Adrenal gland (tissue), 9 donors: ENCODE measurements at regions not wholly inside any gene's neighbourhood (a gene's known extent, or its start where the extent isn't known, plus 50 kb on each side); places are given as distances from the start of the nearest gene placed in this dataset.

Source experiments
- DNase-seq, 7 donors: peaks; one replicate each; pipeline ENCODE4 v3.0.0-alpha.2; 2019 to 2020
- H3K27ac ChIP-seq, 5 donors: fragments of 200-600 bp; sonication (generic) in 4 of 5; 1 replicate in 3 of 5; 2 replicates in 2 of 5; pipeline versions ENCODE4 v1.5.1 to v1.8.0; 2016 to 2020; ENCODE audit warnings: mild to moderate bottlenecking in 1 of 5
- H3K27me3 ChIP-seq: fragments of 200-600 bp; 2 replicates; pipeline ENCODE4 v1.8.0; 2021
- H3K36me3 ChIP-seq, 2 donors: fragments of 200-600 bp; replicated peaks in 1 of 2; 1 replicate in 1 of 2; 2 replicates in 1 of 2; pipeline versions ENCODE4 v1.5.1 to v1.8.0; 2018 to 2022
- H3K4me1 ChIP-seq, 2 donors: fragments of 200-600 bp; replicated peaks in 1 of 2; 1 replicate in 1 of 2; 2 replicates in 1 of 2; pipeline versions ENCODE4 v1.5.1 to v1.8.0; 2018 to 2021
- H3K4me3 ChIP-seq, 4 donors: fragments of 200-600 bp; sonication (generic) in 3 of 4; one replicate each; pipeline ENCODE4 v1.5.1; 2016 to 2018
- H3K9me3 ChIP-seq, 3 donors: fragments of 200-600 bp; sonication (generic) in 1 of 3; replicated peaks in 1 of 3; 1 replicate in 2 of 3; 2 replicates in 1 of 3; pipeline versions ENCODE4 v1.5.1 to v1.8.0; 2016 to 2021
- CTCF ChIP-seq, 6 experiments: fragments of 450-650 bp in 4 of 6; fragments of 200-600 bp in 2 of 6; sonication (generic) in 1 of 6; IDR thresholded peaks; 1 replicate in 5 of 6; 2 replicates in 1 of 6; pipeline versions ENCODE4 v1.5.1 to v1.8.0; 2016 to 2021; ENCODE audit warnings: antibody characterized with exemption in 6 of 6, mild to moderate bottlenecking in 2 of 6, moderate library complexity in 1 of 6
- POLR2A ChIP-seq, 2 donors: fragments of 450-650 bp; IDR thresholded peaks; one replicate each; pipeline ENCODE4 v1.6.1; 2017; ENCODE audit warnings: antibody characterized with exemption in 2 of 2, mild to moderate bottlenecking in 2 of 2, moderate library complexity in 1 of 2
- WGBS, 4 donors: extraction: QIAGEN DNeasy Blood & Tissue Kit in 2 of 4; methylation state at CpG; one replicate each; pipeline versions ENCODE4 v1.1.5 to v1.1.7; 2013 to 2017; 5-methylcytosine and 5-hydroxymethylcytosine counted together
- intact Hi-C, 2 donors: fragments of 100-400 bp; cut with DNase I; formaldehyde crosslinking; loops; one replicate each; pipeline versions ENCODE4 v1.14.1 to v1.15.0; 2022 to 2023
- donor health status: healthy with polysubstance abuse.
- donor health status: Bipolar disorder and iron deficiency.
- donor health status: DM: yes; HTN: yes; CAD: no.
- donor health status: DM: no; HTN: no; CAD: no.
- donor health status: DM: no; HTN: no; CAD: no.

- 92 to 96% (median 94%) methylated on average over 17 to 18 of the region's 18 CpGs for WGBS, 4 donors
- H3K36me3 ChIP-seq: no peaks in the 10 kb centered on the region
- DNase-seq: peak in 1 of 7 donors; percentile 41
- H3K4me3 ChIP-seq: no peak overlapping the region
- H3K27me3 ChIP-seq: no peaks in the 10 kb centered on the region
- intact Hi-C loops: no loop called here
- H3K27ac ChIP-seq: no peak overlapping the region
- TF ChIP-seq POLR2A (IDR thresholded peaks at IDR 0.05): no peak
- TF ChIP-seq CTCF (IDR thresholded peaks at IDR 0.05): no peak
- no peaks in the 10 kb centered on the region for H3K9me3 ChIP-seq
- H3K4me1 ChIP-seq: no peaks in the 10 kb centered on the region
These were observed 1229.5 kb upstream of the MAP3K7 start for GRCh38 chr6:91816335-91816734.

DNA sequence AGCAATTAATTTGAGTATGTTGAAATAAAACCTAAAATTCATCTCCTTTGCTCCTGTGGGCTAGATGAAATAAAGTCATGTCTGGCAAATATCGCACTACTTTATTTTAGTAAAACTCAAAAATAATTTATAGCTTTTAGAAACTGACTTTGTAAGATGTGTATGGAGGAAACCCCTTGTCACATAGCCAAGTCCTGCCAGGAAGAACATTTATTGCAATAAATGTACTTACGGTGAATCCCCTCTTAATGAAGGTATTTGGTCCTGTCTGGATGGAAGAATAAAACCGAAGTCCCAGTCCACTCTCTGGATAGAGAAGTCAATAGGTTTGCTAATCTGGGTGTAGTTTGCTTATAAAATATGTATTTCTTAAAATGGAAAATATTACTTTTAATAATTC, 1226.8 kb upstream of the MAP3K7 start:
- H3K27ac ChIP-seq: no peak overlapping the region
- no peaks in the 10 kb centered on the region for H3K36me3 ChIP-seq
- WGBS, 4 donors: 75 to 88% (median 77%) methylated on average over 3 of the region's 3 CpGs
- no peaks in the 10 kb centered on the region for H3K27me3 ChIP-seq
- H3K9me3 ChIP-seq: no peaks in the 10 kb centered on the region
- intact Hi-C loops: no loop called here
- H3K4me1 ChIP-seq: no peaks in the 10 kb centered on the region
- no peak overlapping the region for H3K4me3 ChIP-seq
- TF ChIP-seq CTCF (IDR thresholded peaks at IDR 0.05) (no peak), POLR2A (IDR thresholded peaks at IDR 0.05) (no peak)
- no peak for DNase-seq

DNA sequence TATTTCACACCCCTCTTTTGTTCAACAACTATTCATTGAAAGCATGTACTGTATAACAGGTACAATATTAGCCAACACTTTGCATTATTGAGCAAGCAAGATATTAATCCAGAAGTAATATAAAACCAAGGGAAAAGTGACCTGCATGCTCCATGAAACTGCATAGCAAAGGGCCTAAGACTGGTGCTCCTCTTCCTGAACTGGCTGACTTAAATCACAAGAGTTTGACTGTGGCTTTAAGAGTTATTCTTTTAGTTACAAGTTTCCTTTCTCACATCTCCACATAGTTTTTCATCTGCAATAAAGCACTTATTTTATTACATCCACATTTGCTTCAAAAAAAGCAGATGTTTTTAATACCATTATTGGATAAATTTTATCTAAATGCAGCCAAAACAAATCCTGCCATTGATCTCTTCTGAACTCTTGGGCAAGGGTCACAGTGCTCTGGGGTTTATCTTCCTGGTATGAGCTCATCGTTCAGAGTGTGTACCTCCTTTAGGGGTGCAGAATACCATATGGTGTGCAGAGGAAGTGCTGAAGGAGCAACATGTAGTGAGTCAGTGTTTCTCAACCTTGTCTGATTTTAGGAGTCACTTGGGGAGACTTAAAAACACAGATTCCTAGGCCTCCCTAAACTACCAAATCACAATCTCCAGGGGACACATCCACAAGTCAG, 1225.9 kb upstream of the MAP3K7 start:
- Histone ChIP-seq H3K9me3 (no peaks in the 10 kb centered on the region), H3K4me1 (no peaks in the 10 kb centered on the region), H3K4me3 (no peak overlapping the region), H3K36me3 (no peaks in the 10 kb centered on the region), H3K27me3 (no peaks in the 10 kb centered on the region), H3K27ac (no peak overlapping the region)
- WGBS, 4 donors: 17 to 29% (median 22%) methylated on average over 1 of the region's 1 CpG
- no peak for TF ChIP-seq POLR2A (IDR thresholded peaks at IDR 0.05)
- no peak for TF ChIP-seq CTCF (IDR thresholded peaks at IDR 0.05)
- DNase-seq: no peak
- intact Hi-C loops: no loop called here

DNA sequence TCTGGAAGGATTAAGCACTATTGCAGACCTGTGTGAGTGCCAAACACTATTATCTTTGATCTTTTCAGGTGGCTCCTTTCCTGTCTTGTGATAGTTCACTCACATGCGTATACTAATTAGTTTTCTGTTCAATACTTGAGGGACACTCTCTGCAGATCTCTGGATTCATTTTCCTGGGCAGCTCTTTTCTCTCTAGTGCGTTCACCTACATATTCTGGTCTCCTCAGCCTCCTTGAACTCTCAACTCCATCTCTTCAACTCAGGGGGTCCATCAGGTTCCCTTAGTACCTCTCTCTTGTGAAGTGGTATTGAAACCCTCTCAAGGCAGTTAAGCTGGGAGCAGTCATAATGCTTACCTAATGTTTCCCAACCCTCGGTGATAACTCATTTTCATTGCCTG, 1218.1 kb upstream of the MAP3K7 start:
- Histone ChIP-seq H3K9me3 (no peaks in the 10 kb centered on the region), H3K4me1 (no peaks in the 10 kb centered on the region), H3K27ac (no peak overlapping the region), H3K27me3 (no peaks in the 10 kb centered on the region), H3K36me3 (no peaks in the 10 kb centered on the region), H3K4me3 (no peak overlapping the region)
- intact Hi-C loops: no loop called here
- 74 to 85% (median 82%) methylated on average over 3 of the region's 3 CpGs for WGBS, 4 donors
- TF ChIP-seq CTCF (IDR thresholded peaks at IDR 0.05) (no peak), POLR2A (IDR thresholded peaks at IDR 0.05) (no peak)
- no peak for DNase-seq
